Progenitor cell of endocrine pancreas (in vitro differentiated cells): ENCODE measurements at regions not wholly inside any gene's neighbourhood (a gene's known extent, or its start where the extent isn't known, plus 50 kb on each side); places are given as distances from the start of the nearest gene placed in this dataset.

Source experiments
- DNase-seq: peaks from one replicate; pipeline ENCODE4 v3.0.0; 2021; ENCODE audit warnings: low spot score; ENCODE audit not compliant: unreplicated experiment
- H3K27ac Mint-ChIP-seq: 2 replicates; pipeline ENCODE4 v1.8.0; 2021; ENCODE audit warnings: mild to moderate bottlenecking, moderate library complexity, mixed read lengths
- H3K27me3 Mint-ChIP-seq: 2 replicates; pipeline ENCODE4 v1.8.0; 2021; ENCODE audit warnings: mixed read lengths
- H3K36me3 Mint-ChIP-seq: 2 replicates; pipeline ENCODE4 v1.8.0; 2022; ENCODE audit warnings: mixed read lengths; ENCODE audit not compliant: insufficient read depth
- H3K4me1 Mint-ChIP-seq: 2 replicates; pipeline ENCODE4 v1.8.0; 2021; ENCODE audit warnings: low read depth, mixed read lengths
- H3K4me3 Mint-ChIP-seq: 2 replicates; pipeline ENCODE4 v1.8.0; 2021; ENCODE audit warnings: low read depth, mild to moderate bottlenecking, moderate library complexity, mixed read lengths
- H3K9me3 Mint-ChIP-seq: 2 replicates; pipeline ENCODE4 v1.8.0; 2021; ENCODE audit warnings: low read depth, mixed read lengths
- TF ChIP-seq, protein P1 (sequence below): fragments of 200-600 bp; sonication (generic); IDR thresholded peaks from one replicate; pipeline ENCODE4 v1.5.0; 2021; ENCODE audit warnings: antibody characterized with exemption, mild to moderate bottlenecking; ENCODE audit not compliant: unreplicated experiment

DNA sequence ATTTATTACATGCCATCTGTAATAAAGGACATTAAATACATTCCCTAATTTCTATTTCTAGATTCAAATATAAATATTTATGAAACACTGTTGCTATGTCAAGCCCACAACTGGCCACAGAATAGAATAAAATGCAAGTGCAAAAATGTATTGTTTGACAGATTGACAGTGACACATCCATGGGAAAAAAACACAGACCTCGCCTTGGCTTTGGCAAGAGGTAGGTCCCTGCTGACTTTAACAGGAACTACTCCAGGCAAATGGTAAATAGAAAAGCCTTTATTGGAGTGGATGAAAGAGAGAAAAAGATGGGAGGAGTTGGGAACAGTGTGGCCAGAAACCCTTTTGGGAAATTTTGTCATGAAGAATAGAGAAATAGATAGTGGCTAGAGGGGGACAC is 622.9 kb downstream of the UTRN start:
- peaks cover 2% of the 10 kb centered on the region for H3K36me3 Mint-ChIP-seq
- H3K4me1 Mint-ChIP-seq, result no peaks in the 10 kb centered on the region
- peaks cover 2% of the 10 kb centered on the region for H3K9me3 Mint-ChIP-seq
- no peak overlapping the region for H3K27ac Mint-ChIP-seq
- no peak for DNase-seq
- no peaks in the 10 kb centered on the region for H3K27me3 Mint-ChIP-seq
- H3K4me3 Mint-ChIP-seq, result no peak overlapping the region
- TF ChIP-seq, protein P1, sequence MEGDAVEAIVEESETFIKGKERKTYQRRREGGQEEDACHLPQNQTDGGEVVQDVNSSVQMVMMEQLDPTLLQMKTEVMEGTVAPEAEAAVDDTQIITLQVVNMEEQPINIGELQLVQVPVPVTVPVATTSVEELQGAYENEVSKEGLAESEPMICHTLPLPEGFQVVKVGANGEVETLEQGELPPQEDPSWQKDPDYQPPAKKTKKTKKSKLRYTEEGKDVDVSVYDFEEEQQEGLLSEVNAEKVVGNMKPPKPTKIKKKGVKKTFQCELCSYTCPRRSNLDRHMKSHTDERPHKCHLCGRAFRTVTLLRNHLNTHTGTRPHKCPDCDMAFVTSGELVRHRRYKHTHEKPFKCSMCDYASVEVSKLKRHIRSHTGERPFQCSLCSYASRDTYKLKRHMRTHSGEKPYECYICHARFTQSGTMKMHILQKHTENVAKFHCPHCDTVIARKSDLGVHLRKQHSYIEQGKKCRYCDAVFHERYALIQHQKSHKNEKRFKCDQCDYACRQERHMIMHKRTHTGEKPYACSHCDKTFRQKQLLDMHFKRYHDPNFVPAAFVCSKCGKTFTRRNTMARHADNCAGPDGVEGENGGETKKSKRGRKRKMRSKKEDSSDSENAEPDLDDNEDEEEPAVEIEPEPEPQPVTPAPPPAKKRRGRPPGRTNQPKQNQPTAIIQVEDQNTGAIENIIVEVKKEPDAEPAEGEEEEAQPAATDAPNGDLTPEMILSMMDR, result no peak

DNA sequence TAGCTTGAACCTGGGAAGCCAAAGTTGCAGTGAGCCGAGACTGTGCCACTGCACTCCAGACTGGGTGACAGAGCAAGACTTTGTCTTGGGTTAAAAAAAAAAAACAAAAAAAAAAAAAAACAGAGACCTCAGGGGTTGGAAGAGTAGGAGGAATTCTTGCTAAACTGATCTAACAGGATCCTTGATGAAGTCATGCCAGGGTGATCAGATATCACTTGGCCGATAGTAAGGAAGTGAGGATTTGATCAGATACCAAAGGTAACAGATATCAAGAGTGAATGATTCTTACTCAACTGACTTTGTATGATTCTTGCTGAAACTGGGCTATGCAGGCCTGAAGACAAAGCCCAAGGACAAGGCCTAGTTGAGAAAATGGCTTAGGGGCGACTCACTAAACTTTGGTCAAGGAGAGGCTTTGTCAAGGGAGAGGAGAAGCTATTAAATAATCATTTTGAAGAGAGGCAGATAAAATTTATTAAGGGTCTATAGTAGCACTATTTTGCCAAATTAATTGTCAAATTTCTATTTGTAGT is 624.7 kb downstream of the UTRN start:
- Mint-ChIP-seq H3K27ac (no peak overlapping the region), H3K36me3 (no peaks in the 10 kb centered on the region), H3K27me3 (no peaks in the 10 kb centered on the region), H3K4me3 (no peak overlapping the region), H3K4me1 (no peaks in the 10 kb centered on the region), H3K9me3 (peaks cover 4% of the 10 kb centered on the region)
- no peak for DNase-seq
- TF ChIP-seq, protein P1, result no peak

DNA sequence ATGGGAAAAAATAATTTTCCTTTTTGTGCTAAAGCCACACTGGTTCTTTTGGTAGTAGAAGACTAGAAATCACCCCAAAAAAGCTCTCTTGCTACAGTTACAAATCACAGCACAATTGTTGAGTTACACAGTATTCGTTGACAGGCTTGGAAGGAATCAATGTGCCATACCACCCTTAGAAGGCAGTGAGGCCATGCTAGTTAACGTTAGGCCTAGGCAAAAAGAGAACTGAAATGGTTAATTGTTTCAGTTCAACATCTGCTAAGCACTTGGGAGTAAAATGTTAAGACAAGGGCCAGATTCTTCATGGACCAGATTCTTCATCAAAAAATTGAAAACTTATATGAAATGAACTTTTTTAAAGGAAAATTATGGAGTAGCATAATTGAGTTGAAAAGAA is 626.2 kb downstream of the UTRN start:
- H3K4me1 Mint-ChIP-seq, result no peaks in the 10 kb centered on the region
- H3K9me3 Mint-ChIP-seq, result peaks cover 12% of the 10 kb centered on the region
- H3K27ac Mint-ChIP-seq, result no peak overlapping the region
- TF ChIP-seq, protein P1, result no peak
- H3K4me3 Mint-ChIP-seq, result no peak overlapping the region
- no peaks in the 10 kb centered on the region for H3K36me3 Mint-ChIP-seq
- H3K27me3 Mint-ChIP-seq, result no peaks in the 10 kb centered on the region
- DNase-seq, result no peak

DNA sequence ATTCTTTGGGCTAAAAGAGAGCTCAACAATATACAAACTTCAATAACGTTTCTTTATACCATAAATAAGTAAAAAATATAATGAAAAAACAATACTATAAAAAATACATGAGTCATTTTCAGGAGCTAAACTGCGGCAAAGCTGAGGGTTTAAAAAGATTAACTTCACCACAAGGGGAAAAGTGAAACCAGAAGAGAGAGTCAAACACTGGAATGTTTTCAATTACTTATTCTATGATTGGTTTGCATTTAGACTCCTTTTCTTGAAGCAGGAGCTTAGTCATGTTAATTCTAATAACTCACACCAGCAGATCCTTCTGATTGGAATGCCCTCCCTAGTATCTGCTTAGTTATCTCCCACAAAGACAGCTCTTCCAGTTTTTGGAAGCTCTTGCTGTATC is 627.3 kb downstream of the UTRN start:
- H3K4me3 Mint-ChIP-seq, result no peak overlapping the region

DNA sequence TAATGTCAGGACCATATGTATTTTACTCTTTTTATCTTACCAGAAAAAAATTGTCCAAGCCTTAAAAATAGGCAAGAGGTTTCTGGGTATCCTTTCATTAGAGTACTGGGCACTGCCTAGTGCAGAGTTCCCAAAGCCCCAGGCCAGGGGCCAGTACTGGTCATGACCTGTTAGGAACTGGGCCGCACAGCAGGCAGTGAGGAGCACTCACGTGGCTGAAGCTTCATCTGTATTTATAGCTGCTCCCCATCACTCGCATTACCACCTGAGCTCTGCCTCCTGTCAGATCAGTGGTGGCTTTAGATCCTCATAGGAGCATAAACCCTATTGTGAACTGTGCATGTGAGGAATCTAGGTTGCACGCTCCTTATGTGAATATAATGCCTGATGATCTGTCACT is 632.9 kb downstream of the UTRN start:
- DNase-seq, result no peak
- peaks cover 26% of the 10 kb centered on the region for H3K4me1 Mint-ChIP-seq
- no peak overlapping the region for H3K4me3 Mint-ChIP-seq
- peaks cover 16% of the 10 kb centered on the region for H3K9me3 Mint-ChIP-seq
- H3K36me3 Mint-ChIP-seq, result no peaks in the 10 kb centered on the region
- TF ChIP-seq, protein P1, result no peak
- no peaks in the 10 kb centered on the region for H3K27me3 Mint-ChIP-seq
- H3K27ac Mint-ChIP-seq, result no peak overlapping the region

More for the DNA sequence above, 627.3 kb downstream of the UTRN start:
- TF ChIP-seq, protein P1, result no peak
- no peak overlapping the region for H3K27ac Mint-ChIP-seq
- peaks cover 16% of the 10 kb centered on the region for H3K9me3 Mint-ChIP-seq
- no peaks in the 10 kb centered on the region for H3K36me3 Mint-ChIP-seq
- no peak for DNase-seq
- H3K27me3 Mint-ChIP-seq, result no peaks in the 10 kb centered on the region
- H3K4me1 Mint-ChIP-seq, result no peaks in the 10 kb centered on the region
